NT2/D1 (cell line): ENCODE measurements at regions not wholly inside any gene's neighbourhood (a gene's known extent, or its start where the extent isn't known, plus 50 kb on each side); places are given as distances from the start of the nearest gene placed in this dataset.

ENCODE experiments used
- SUZ12 ChIP-seq: IDR thresholded peaks from 2 replicates; pipeline ENCODE4 v1.6.1; 2011; ENCODE audit not compliant: insufficient read length, insufficient read depth; ENCODE audit errors: extremely low read depth
- ZNF274 ChIP-seq: IDR thresholded peaks from 2 replicates; pipeline ENCODE4 v1.6.1; 2011; ENCODE audit warnings: mild to moderate bottlenecking, low read depth, low read length

DNA sequence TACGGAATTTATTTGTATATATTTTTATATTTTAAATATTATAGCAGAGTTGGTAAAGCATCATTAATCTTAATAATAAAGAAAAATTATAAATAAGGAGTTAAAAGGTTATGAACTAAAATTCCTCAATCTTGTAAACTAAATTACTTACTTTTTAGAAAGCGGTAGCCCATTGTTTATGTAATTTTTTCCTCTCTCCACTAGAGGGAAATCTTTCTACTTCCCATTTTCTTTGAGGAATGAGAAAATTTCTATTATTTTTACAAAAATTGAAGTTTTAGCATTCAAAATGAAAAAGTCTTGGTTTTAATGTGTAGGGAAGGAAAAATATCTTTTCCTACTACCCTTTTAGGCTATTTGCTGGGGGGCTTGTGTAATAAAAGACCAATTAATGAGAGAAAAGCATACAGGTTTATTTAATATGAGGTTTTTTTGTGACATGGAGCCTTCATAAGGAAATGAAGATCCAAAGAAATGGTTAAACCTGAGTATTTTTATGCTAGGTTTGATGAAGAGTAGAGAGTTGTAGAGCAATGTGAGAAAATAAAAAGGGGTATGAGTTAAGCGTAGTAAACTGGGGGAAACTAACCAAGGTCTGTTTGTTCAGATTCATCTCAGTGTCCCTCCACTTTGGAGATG lies 68.7 kb upstream of the ADAD1 start:
- TF ChIP-seq ZNF274, result no peak
- no peak for TF ChIP-seq SUZ12
